ENCODE measurements at regions not wholly inside any gene's neighbourhood (a gene's known extent, or its start where the extent isn't known, plus 50 kb on each side); places are given as distances from the start of the nearest gene placed in this dataset.
"Not testable (repeated sequence)": the region's sequence is repeated elsewhere in the genome, so short reads cannot be mapped to it uniquely, and the experiment has no call there.

- no peak for DNase-seq (ENCODE audit: low spot score)
These were observed 214.7 kb upstream of the PLPPR1 start for GRCh38 chr9:100813871-100814270.

- no peak for DNase-seq (ENCODE audit: low spot score)
These were observed 208.5 kb upstream of the PLPPR1 start for GRCh38 chr9:100819980-100820379.

GRCh38 chr9:100833035-100833434, 195.5 kb upstream of the PLPPR1 start:
- DNase-seq (ENCODE audit: low spot score), result not testable (repeated sequence)

DNA sequence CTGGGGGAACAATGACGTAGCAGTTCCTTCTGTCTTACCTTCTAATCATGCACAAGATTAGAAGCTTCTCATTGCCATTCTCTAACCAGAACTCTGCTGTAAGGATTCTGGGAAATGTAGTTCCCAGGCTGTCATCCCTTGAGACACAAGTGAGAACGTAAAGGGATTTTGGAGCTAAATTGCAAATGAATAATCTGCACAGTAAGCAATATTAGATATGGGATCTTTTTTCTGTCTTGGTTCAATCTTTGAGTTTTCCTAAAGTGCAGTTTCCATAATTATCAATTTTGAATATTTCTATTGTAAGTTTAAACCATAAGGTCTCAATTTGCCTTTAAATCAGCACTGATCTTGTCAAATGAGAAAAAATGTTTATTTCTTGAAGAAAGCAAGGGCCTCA, 189.7 kb upstream of the PLPPR1 start:
- DNase-seq (ENCODE audit: low spot score), result no peak

DNA sequence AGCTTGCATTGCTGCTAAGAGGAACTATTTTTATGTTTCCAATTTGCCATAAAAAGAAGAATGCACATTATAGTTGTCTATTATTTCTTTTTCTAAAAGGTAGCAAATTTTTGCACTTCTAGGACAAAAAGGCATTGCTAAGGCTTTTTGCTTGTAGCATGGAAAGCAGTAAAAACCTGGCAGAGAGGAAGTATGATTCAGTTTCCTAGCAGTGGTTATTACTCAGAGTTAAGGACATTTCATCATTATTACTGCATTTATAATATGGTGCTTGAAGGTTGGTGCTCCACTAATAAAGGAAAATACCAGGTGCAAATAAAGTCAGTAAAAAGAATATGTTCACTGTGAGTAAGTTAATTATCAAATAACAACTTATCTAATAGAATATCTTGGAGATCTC, 179.8 kb upstream of the PLPPR1 start:
- no peak for DNase-seq (ENCODE audit: low spot score)

GRCh38 chr9:100852088-100852487, 176.4 kb upstream of the PLPPR1 start:
- DNase-seq (ENCODE audit: low spot score), result no peak

DNA sequence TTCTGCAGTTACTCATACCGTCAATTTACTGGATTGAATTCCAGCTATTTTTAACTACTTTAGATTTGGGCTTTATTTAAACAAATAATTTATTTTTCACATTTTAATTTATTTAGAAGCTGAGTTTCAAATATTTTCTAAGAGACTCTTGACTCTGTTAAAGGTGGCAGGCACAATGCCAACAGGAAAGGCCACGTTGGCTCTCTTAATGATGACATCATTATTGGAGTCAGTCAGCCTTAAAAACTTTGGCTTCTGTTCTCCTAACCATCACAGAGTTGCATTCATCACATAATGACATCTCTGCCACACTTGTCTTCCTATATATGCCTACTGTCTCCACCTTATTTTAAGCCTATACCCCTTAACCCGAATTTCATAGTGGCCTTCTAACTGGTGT, 172.3 kb upstream of the PLPPR1 start:
- no peak for DNase-seq (ENCODE audit: low spot score)

GRCh38 chr9:100865111-100865510, 163.4 kb upstream of the PLPPR1 start:
- no peak for DNase-seq (ENCODE audit: low spot score)

GRCh38 chr9:100865648-100866047, 162.9 kb upstream of the PLPPR1 start:
- no peak for DNase-seq (ENCODE audit: low spot score)

GRCh38 chr9:100869326-100869725, 159.2 kb upstream of the PLPPR1 start:
- no peak for DNase-seq (ENCODE audit: low spot score)

DNA sequence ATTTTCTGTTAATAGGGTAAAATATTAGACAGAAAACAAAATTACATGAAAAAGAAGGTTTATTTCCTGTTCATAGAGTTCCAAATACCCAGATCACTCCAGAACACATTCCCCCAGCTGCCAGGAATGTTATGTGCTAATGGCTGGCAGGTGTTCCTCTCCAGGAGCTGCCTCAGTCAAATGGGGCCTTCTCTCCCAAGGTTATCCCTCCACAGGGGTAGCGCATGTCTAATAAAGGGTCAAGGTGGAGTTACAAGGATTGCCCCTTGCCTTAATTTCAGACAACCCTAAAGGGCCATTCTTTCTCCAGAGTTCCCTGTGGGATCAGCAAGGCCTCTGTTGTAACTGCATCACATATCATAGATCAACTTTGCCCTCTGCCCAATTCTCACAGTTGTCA, 148.6 kb upstream of the PLPPR1 start:
- DNase-seq (ENCODE audit: low spot score), result no peak

DNA sequence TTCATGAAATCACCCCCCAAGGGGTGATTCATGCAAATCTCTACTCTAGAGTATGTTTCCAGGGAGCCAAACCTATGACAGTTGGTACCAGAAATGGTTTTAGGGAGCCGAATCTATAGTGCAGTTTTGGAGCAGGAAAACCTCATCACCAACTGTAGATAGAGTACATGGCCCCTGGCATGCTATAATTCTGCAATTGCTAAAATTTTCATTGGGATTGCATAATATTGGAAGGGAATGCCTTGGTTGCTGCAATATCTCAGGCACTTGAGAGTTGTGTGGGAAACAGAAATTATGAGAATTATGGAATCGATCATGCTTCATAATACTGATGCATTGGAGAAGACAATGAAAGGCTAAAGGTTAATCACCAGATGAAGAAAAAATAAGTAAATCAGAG, 148.2 kb upstream of the PLPPR1 start:
- no peak for DNase-seq (ENCODE audit: low spot score)

- no peak for DNase-seq (ENCODE audit: low spot score)
These were observed 144.0 kb upstream of the PLPPR1 start for GRCh38 chr9:100884518-100884917.

GRCh38 chr9:100890321-100890720, 138.2 kb upstream of the PLPPR1 start:
- no peak for DNase-seq (ENCODE audit: low spot score)

DNA sequence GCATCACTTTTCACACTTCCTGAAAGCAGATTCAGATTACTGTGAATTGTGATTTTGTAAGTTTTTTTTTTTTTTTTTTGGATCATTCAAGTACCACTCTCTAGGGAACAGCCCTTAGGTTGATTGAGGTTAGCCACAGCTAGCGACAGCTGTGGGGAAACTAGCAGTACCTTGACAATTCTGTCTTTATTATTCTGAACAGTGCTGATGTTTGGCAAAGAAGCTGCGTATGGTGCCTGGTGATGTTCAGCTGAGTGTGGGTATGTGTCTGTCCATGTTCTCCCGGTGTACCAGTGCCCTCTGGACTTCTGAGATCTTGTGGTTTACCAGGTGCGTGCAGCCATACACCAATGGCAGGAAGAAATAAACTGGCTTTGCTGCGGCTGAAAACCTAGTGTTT, 117.3 kb upstream of the PLPPR1 start:
- no peak for DNase-seq (ENCODE audit: low spot score)

DNA sequence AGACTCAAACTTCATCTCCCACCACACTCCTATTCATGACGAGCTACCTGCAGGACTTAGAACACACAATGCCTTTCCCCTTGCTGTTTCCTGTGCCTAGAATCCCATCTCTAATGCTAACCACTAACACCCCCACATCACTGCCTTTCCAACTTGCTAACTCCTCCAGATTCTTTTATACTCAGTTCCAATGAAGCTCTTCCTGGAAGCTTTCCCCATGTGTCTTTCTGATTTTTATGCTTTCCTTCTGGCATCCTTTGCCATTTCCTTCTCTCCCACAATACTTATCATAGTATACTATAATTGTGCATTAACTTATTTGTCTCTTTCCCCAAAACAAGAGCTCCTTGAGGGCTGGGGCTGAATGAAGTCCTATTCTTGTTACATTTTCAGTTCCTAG, 115.3 kb upstream of the PLPPR1 start:
- no peak for DNase-seq (ENCODE audit: low spot score)

DNA sequence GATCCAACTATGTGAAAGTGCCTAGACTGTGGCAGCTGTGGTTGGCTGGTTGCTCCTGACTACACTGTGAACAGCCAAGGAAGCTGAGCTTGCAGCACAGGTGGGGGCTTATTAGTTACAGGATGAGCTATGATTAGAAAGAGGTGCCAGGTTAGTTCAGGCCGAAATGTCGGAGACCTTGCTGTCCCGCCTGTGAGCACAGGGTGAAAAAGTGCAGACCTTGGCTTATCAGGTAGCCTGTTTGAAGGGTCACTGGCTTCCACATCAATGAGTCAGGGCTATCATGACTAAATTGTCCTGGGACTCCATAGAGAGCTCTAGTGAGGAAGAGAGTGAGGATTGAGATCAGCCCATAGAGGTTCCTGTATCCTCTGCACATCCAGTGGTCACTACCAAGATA, 114.3 kb upstream of the PLPPR1 start:
- no peak for DNase-seq (ENCODE audit: low spot score)

- no peak for DNase-seq (ENCODE audit: low spot score)
These were observed 109.0 kb upstream of the PLPPR1 start for GRCh38 chr9:100919506-100919905.

DNA sequence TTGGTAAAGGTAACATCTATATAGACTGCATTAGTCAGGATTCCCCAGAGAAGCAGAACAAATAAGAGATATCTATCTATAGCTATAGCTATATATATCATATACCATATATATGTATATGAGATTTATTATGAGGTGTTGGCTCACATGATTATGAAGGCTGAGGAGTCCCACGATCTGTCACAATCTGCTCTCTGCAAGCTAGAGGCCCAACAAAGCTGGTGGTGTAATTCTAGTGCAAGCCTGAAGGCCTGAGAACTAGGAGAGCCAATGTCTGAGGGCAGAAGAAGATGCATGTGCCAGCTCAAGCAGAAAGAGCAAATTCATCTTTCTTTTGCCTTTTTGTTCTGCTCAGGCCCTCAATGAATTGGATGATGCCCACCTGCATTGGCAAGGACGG, 102.2 kb upstream of the PLPPR1 start:
- DNase-seq (ENCODE audit: low spot score), result no peak

- DNase-seq (ENCODE audit: low spot score), result no peak
These were observed 100.8 kb upstream of the PLPPR1 start for GRCh38 chr9:100927763-100928162.

DNA sequence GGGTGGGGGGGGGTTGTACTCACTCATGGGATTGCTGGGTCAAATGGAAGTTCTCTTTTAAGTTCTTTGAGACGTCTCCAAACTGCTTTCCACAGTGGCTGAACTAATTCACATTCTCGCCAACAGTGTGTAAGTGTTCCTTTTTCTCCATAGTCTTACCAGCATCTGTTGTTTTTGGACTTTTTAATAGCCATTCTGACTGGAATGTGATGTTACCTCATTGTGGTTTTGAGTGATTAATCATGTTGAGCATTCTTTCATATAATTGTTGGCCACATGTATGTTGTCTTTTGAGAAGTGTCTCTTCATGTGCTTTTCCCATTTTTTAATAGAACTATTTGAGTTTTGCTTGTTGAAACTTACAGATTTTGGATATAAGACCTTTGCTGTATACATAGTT, 94.9 kb upstream of the PLPPR1 start:
- no peak for DNase-seq (ENCODE audit: low spot score)

- no peak for DNase-seq (ENCODE audit: low spot score)
These were observed 91.1 kb upstream of the PLPPR1 start for GRCh38 chr9:100937382-100937781.

- DNase-seq (ENCODE audit: low spot score), result no peak
These were observed 90.0 kb upstream of the PLPPR1 start for GRCh38 chr9:100938507-100938906.

GRCh38 chr9:100939636-100940035, 88.9 kb upstream of the PLPPR1 start:
- no peak for DNase-seq (ENCODE audit: low spot score)

DNA sequence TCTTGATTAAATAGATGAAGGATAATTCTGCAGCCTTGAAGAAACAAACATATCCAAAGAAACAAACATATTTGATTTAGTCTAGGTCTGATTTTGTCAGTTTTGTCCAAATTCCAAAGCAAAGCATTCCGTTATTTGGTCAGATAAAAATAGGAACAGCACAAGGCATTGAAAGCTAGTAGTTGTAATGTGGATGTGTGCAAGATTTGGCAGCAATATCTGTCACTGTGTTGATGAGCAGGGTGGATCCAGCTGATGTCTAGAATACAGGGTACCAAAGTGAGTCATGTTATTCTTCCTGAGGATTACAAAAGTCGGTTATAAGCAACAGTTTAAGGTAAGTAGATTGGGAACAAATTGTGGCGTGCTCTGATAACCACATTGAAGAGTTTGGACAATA, 69.3 kb upstream of the PLPPR1 start:
- DNase-seq (ENCODE audit: low spot score), result no peak
